Fibroblast of skin of back (primary cell): ENCODE measurements at regions not wholly inside any gene's neighbourhood (a gene's known extent, or its start where the extent isn't known, plus 50 kb on each side); places are given as distances from the start of the nearest gene placed in this dataset.
"Not testable (repeated sequence)": the region's sequence is repeated elsewhere in the genome, so short reads cannot be mapped to it uniquely, and the experiment has no call there.

Source experiments
- DNase-seq: peaks from one replicate; pipeline ENCODE4 v3.0.0-alpha.2; 2013

GRCh38 chr6:66533921-66534404 lies 826.9 kb upstream of the EYS start:
- no peak for DNase-seq

DNA sequence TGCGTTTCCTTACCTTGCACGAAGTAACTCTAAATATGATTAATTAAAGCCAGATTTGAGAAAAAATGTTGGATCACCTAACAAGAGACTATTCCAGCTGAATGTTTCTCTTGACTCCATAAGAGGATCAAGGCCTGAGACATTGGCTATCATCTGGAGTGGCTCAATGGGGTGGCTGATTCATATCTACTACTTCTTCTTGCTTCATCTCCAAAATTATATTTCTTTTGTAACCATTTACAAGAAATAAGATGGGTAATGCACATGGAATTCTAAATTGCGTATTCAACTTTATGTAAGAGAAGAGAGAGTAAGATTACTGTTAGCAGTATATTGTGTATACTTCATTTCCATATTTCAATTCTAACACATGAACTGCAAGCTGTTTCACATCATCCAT lies 819.0 kb upstream of the EYS start:
- no peak for DNase-seq

DNA sequence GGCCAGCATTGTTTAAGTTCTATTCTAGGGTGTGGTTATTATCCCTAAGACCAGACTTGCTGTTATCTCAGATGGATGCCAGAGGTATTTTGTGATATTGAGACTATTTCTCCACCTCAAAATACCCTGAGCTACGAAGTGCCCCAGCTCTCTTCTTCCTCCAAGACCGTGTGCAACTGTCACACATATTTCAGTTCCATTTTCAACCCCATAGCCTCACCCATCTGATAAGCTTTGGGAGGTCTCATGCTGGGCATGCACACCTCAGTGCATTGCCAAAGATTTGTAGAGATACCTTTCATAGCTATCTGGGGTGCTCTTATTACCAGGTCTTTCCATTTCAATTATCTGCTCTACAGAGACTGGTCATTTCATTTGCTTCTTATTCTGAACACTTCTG lies 815.8 kb upstream of the EYS start:
- no peak for DNase-seq

- DNase-seq = no peak
These were observed 809.4 kb upstream of the EYS start for GRCh38 chr6:66516377-66516776.

DNA sequence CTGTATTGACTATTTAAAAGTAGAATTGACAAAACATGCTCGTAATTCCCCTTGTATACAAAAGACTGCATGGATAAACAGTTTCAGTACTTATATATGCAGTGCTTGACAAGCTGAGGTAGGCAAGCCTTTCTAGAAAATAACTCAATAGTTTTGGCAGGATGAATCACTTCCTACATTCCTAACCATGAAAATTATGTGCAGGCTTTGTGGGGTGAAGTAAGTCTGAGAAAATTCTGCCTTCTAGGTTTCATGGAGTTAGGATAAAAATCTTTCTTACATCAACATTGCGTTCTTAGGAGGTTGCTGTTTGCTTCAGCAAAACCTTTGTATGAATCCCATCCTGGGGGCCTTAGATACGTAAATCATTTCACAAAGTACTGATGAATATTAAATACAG lies 801.4 kb upstream of the EYS start:
- DNase-seq = peak; percentile 71

GRCh38 chr6:66499851-66500250 lies 792.8 kb upstream of the EYS start:
- peak; percentile 44 for DNase-seq

DNA sequence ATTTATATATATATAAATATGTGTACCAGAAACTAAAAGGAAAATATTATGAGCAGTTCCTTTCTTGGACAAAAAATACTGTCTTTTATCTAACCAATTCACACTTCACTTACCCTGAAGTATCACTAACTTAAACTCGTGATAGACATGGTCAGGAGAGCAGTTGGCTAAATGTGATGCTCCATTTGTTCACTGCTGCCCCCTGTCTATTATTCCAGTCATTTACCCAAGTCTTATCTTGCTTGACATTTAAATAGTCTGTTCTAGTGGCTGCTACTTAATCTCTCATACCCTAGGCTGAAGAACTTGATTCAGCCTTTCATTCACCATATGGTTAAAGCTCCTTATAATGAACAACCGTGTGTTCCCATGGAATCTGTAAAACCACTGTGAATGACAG lies 789.6 kb upstream of the EYS start:
- DNase-seq = peak; percentile 1

GRCh38 chr6:66494643-66495042 lies 787.6 kb upstream of the EYS start:
- not testable (repeated sequence) for DNase-seq

DNA sequence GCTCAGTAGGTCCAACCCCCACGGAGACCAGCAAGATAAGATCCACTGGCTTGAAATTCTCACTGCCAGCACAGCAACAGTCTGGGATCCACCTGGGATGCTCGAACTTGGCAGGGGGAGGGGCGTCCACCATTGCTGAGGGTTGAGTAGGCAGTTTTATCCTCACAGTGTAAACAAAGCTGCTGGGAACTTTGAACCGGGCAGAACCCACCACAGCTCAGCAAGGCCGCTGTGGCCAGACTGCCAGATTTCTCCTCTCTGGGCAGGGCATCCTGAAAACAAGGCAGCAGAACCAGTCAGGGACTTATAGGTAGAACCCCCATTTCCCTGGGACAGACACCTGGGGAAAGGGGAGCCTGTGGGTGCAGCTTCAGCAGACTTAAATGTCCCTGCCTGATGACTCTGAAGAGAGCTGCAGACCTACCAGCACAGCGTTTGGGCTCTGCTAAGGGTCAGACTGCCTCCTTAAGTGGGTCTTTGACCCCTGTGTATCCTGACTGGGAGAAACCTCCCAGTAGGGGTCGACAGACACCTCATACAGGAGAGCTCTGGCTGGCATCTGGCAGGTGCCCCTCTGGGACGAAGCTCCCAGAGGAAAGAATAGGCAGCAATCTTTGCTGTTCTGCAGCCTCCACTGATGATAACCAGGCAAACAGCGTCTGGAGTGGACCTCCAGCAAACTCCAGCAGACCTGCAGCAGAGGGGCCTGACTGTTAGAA lies 782.4 kb upstream of the EYS start:
- DNase-seq = no peak

GRCh38 chr6:66481216-66481615 lies 774.2 kb upstream of the EYS start:
- DNase-seq = no peak

DNA sequence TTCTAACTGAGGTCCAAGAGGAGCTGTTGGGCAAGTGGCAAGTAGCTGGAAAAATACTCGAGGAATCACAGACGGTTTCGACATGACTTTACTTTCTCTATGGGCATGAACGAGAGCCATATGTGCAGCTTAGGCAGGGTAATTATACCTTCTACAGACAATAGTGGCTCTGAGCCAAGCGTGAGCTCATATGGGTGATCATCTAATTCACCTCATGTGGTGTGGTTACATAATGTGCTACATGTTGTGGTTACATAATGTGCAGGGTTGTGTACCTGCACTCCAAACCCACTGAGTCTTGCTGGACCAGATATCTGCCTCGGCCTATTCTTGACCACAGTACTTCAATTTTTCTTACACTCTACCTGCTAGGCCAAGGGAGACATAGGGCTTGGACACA lies 771.7 kb upstream of the EYS start:
- DNase-seq = no peak

DNA sequence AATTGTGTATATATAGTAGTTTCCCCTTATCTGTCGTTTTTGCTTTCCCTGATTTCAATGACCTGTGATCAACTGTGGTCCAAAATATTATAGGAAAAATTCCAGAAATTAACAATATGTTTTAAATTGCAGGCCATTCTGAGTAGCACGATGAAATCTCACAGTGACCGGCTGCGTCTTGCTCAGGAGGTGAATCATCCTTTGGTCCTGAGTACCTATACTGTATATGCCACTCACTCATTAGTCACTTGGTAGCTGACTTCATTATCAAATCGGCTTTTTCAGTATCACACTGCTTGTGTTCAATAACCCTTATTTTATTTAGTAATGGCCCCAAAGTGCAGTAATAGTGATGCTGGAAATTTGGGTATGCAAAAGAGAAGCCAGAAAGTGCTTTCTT lies 728.3 kb upstream of the EYS start:
- no peak for DNase-seq

- peak; percentile 0 for DNase-seq
These were observed 722.2 kb upstream of the EYS start for GRCh38 chr6:66429210-66429609.

- DNase-seq = no peak
These were observed 716.0 kb upstream of the EYS start for GRCh38 chr6:66423047-66423446.

DNA sequence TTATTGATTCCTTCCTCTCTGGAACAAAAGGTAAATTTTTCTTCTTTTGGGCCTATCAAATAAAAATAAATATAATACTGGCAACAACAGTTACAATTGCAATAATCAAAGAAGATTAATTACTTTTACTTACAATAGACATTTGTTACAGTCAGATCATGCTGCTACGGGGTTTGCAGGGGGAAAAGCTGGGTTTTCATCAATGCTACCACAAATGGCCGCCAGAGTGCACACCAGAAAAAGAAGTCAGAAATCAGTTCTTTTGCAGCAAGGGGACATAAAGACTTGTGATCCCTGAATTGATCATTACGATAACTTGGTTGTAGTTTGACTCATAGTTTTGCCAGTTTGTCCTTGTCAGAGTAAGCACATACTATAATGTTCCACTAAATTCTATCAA lies 714.5 kb upstream of the EYS start:
- peak; percentile 1 for DNase-seq

DNA sequence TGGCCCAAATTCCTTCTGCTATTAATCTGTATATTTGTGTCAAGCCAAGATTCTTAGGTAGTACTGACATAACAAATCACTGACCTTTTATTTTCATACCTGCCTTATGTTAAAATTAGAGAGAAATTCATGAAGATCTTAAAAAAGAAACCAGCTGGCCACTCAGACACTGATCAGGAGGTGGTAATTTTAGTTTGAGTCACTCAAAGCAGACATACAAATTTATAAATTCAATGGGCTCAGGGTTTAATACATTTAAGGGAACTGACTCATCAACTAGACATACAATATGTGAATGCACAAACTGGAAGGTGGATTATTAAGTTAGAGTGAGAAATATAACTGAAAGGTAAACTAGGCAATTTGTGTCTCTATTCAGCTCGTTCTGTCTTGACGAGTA lies 711.9 kb upstream of the EYS start:
- DNase-seq = no peak

DNA sequence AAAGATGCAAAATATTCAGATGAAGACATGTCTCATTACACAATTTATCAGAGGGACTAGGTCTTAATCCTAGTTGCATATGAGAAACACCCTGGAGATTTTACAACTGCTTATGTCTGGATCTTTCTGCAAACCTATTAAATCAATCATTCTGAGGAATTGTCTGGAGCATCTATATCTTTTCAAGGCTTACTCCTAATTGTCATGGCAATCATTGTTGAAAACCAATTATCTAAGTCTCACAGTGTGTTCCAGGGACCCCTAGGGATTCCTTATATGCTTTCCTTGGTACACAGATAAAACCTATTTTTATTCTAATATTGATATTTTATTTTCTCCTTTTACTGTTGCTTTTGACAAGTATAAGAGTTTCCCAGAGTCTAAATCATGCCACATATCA lies 696.9 kb upstream of the EYS start:
- no peak for DNase-seq

DNA sequence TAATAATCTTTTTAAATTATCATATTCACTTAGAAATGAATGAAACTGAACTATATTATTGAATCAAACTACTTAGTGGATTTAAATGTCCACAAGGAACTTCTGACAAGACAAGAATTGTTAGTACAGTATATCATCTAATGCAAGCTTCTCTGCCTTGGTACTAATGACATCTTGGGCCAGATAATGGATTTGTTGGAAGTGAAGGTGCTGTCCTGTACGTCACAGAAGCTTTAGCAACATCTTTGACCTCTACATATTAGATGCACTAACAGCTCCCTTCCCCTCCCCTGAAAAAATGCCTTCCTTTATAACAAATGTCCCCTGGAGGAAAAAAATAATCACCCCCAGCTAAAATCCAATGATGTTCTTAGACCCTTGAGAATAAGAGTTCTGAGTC lies 695.8 kb upstream of the EYS start:
- no peak for DNase-seq

GRCh38 chr6:66396549-66396948 lies 689.5 kb upstream of the EYS start:
- no peak for DNase-seq

DNA sequence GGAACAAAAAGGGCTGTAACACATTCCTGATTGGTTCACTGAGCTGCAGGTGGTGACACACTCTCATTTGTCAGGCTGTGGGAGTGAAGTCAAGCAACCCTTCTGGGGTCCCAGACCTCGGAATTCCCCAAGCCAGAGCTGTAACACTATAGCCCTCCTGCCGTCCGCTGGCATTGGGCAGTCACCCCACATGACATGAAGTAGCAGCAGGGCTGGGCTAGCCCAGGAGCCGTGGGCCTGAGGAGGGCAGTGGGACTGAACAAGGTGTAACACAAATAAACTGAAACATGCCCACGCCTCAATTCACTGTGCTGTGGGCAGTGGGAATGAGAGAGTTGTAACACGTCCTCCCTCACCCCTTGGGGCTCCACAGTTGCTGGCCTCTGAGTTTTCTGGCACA lies 689.1 kb upstream of the EYS start:
- DNase-seq = no peak

GRCh38 chr6:66390393-66390792 lies 683.4 kb upstream of the EYS start:
- DNase-seq = no peak

DNA sequence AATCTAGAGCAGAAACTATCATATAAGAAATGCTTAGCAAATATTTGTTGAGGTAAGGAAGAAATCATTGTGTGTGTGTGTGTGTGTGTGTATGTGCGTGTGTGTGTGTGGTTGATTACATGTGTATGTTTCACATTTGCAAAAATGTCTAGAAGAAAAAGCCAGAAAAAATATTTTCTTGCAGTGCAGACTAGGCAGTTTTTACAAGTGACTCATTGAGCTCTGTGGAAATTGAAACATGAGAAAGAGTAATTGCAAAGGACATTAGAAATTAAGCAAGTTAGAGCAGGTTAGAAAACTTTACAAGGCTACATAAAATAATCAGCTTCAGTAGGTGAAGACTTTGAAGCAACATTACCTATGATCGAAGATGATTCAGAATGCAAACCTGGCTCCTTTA lies 669.0 kb upstream of the EYS start:
- DNase-seq = peak; percentile 3

DNA sequence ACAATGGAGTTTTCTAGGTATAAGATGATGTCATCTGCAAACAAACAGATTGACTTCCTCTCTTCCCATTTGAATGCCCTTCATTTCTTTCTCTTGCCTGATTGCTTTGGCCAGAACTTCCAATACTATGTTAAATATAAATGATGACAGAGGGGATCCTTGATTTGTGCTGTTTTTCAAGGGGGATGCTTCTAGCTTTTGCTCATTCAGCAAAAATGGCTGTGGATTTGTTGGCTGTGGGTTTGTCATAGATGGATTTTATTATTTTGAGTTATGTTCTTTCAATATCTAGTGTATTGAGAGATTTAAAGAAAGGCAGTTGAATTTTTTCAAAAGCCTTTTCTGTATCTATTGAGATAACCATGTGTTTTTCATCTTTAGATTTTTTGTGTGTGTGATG lies 662.4 kb upstream of the EYS start:
- no peak for DNase-seq

DNA sequence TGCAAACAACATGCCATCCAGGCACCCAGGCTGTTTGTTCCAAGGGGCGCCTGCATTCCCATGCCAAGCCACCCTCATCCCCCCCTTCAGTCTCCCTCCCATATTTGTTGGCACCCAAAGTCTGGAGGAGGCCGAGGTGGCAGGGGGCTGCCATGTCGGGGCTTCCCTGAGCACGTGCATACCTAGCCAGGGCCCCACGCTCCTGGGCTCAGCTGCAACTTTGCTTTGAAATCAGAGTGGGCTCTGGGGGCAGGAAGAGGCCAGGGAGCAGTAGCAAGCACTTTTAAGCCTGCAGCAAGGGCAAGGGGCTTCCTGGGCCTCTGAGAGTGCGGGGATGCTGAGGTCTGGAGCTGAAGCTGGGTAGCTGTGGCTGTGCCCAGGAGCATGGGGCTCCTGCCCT lies 655.9 kb upstream of the EYS start:
- DNase-seq = no peak

- DNase-seq = no peak
These were observed 654.9 kb upstream of the EYS start for GRCh38 chr6:66361886-66362285.
